ENCODE measurements at regions not wholly inside any gene's neighbourhood (a gene's known extent, or its start where the extent isn't known, plus 50 kb on each side); places are given as distances from the start of the nearest gene placed in this dataset.
"Not testable (repeated sequence)": the region's sequence is repeated elsewhere in the genome, so short reads cannot be mapped to it uniquely, and the experiment has no call there.

GRCh38 chr17:36690190-36690589, 88.8 kb downstream of the MRM1 start:
- H3K4me3 Mint-ChIP-seq (ENCODE audit: low read depth, unreplicated experiment), result no peak overlapping the region
- intact Hi-C loops (cut with micrococcal nuclease; ENCODE audit: unreplicated experiment), result no loop called here
- DNase-seq, result no peak
- no peaks in the 10 kb centered on the region for H3K4me1 Mint-ChIP-seq (ENCODE audit: low read depth, unreplicated experiment)
- H3K27me3 Mint-ChIP-seq (ENCODE audit: unreplicated experiment), result peaks cover 96% of the 10 kb centered on the region
- no TSS peak for BruUV-seq (replicated peaks)
- TF ChIP-seq, protein P1, sequence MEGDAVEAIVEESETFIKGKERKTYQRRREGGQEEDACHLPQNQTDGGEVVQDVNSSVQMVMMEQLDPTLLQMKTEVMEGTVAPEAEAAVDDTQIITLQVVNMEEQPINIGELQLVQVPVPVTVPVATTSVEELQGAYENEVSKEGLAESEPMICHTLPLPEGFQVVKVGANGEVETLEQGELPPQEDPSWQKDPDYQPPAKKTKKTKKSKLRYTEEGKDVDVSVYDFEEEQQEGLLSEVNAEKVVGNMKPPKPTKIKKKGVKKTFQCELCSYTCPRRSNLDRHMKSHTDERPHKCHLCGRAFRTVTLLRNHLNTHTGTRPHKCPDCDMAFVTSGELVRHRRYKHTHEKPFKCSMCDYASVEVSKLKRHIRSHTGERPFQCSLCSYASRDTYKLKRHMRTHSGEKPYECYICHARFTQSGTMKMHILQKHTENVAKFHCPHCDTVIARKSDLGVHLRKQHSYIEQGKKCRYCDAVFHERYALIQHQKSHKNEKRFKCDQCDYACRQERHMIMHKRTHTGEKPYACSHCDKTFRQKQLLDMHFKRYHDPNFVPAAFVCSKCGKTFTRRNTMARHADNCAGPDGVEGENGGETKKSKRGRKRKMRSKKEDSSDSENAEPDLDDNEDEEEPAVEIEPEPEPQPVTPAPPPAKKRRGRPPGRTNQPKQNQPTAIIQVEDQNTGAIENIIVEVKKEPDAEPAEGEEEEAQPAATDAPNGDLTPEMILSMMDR (IDR thresholded peaks at IDR 0.05; ENCODE audit: unreplicated experiment), result no peak
- H3K36me3 Mint-ChIP-seq (ENCODE audit: insufficient read depth, unreplicated experiment), result no peaks in the 10 kb centered on the region
- no peaks in the 10 kb centered on the region for H3K9me3 Mint-ChIP-seq (ENCODE audit: low read depth, unreplicated experiment)
- CTCF ChIA-PET, result interaction anchor here (0.6 kb wide), 1 partner anchor 392 kb away, joined by 5 read pairs; no protein-coding TSS in a partner anchor
- no peak overlapping the region for H3K27ac Mint-ChIP-seq (ENCODE audit: unreplicated experiment)

GRCh38 chr17:36691606-36692005, 90.2 kb downstream of the MRM1 start:
- no peak for DNase-seq
- CTCF ChIA-PET, result interaction anchor here (1.2 kb wide), 1 partner anchor 32 kb away, joined by 3 read pairs; no protein-coding TSS in a partner anchor
- no TSS peak for BruUV-seq (replicated peaks)
- Mint-ChIP-seq H3K4me3 (ENCODE audit: low read depth, unreplicated experiment) (no peak overlapping the region), H3K4me1 (ENCODE audit: low read depth, unreplicated experiment) (no peaks in the 10 kb centered on the region), H3K27ac (ENCODE audit: unreplicated experiment) (no peak overlapping the region), H3K9me3 (ENCODE audit: low read depth, unreplicated experiment) (no peaks in the 10 kb centered on the region), H3K36me3 (ENCODE audit: insufficient read depth, unreplicated experiment) (no peaks in the 10 kb centered on the region), H3K27me3 (ENCODE audit: unreplicated experiment) (peaks cover 95% of the 10 kb centered on the region)
- intact Hi-C loops (cut with micrococcal nuclease; ENCODE audit: unreplicated experiment), result no loop called here
- TF ChIP-seq, protein P1 (IDR thresholded peaks at IDR 0.05; ENCODE audit: unreplicated experiment), result no peak

- TF ChIP-seq, protein P1 (IDR thresholded peaks at IDR 0.05; ENCODE audit: unreplicated experiment), result no peak
- intact Hi-C loops (cut with micrococcal nuclease; ENCODE audit: unreplicated experiment), result no loop called here
- CTCF ChIA-PET, result interaction anchor here (0.6 kb wide), 1 partner anchor 438 kb away, joined by 4 read pairs; no protein-coding TSS in a partner anchor
- H3K27me3 Mint-ChIP-seq (ENCODE audit: unreplicated experiment), result peaks cover 95% of the 10 kb centered on the region
- H3K4me3 Mint-ChIP-seq (ENCODE audit: low read depth, unreplicated experiment), result no peak overlapping the region
- H3K9me3 Mint-ChIP-seq (ENCODE audit: low read depth, unreplicated experiment), result no peaks in the 10 kb centered on the region
- no peaks in the 10 kb centered on the region for H3K36me3 Mint-ChIP-seq (ENCODE audit: insufficient read depth, unreplicated experiment)
- H3K27ac Mint-ChIP-seq (ENCODE audit: unreplicated experiment), result no peak overlapping the region
- DNase-seq, result no peak
- BruUV-seq (replicated peaks), result no TSS peak
- H3K4me1 Mint-ChIP-seq (ENCODE audit: low read depth, unreplicated experiment), result no peaks in the 10 kb centered on the region
These were observed 93.7 kb downstream of the MRM1 start for GRCh38 chr17:36695082-36695481.

GRCh38 chr17:36695710-36696109, 94.3 kb downstream of the MRM1 start:
- H3K4me1 Mint-ChIP-seq (ENCODE audit: low read depth, unreplicated experiment); BruUV-seq (replicated peaks); H3K4me3 Mint-ChIP-seq (ENCODE audit: low read depth, unreplicated experiment); H3K9me3 Mint-ChIP-seq (ENCODE audit: low read depth, unreplicated experiment); H3K36me3 Mint-ChIP-seq (ENCODE audit: insufficient read depth, unreplicated experiment); DNase-seq; intact Hi-C loops (cut with micrococcal nuclease; ENCODE audit: unreplicated experiment); H3K27ac Mint-ChIP-seq (ENCODE audit: unreplicated experiment): not testable (repeated sequence)
- peaks cover 95% of the 10 kb centered on the region for H3K27me3 Mint-ChIP-seq (ENCODE audit: unreplicated experiment)
- CTCF ChIA-PET, result interaction anchor here (1.0 kb wide), 1 partner anchor 8 kb away, joined by 3 read pairs; no protein-coding TSS in a partner anchor

- CTCF ChIA-PET, result interaction anchor here (0.7 to 1.0 kb wide), 3 partner anchors 9 to 543 kb away, joined by 3 to 5 read pairs (median 3); no protein-coding TSS in a partner anchor
- no TSS peak for BruUV-seq (replicated peaks)
- TF ChIP-seq, protein P1 (IDR thresholded peaks at IDR 0.05; ENCODE audit: unreplicated experiment), result no peak
- Mint-ChIP-seq H3K4me1 (ENCODE audit: low read depth, unreplicated experiment) (no peaks in the 10 kb centered on the region), H3K4me3 (ENCODE audit: low read depth, unreplicated experiment) (no peak overlapping the region), H3K36me3 (ENCODE audit: insufficient read depth, unreplicated experiment) (no peaks in the 10 kb centered on the region), H3K9me3 (ENCODE audit: low read depth, unreplicated experiment) (no peaks in the 10 kb centered on the region), H3K27ac (ENCODE audit: unreplicated experiment) (no peak overlapping the region), H3K27me3 (ENCODE audit: unreplicated experiment) (peaks cover 95% of the 10 kb centered on the region)
- intact Hi-C loops (cut with micrococcal nuclease; ENCODE audit: unreplicated experiment), result no loop called here
- no peak for DNase-seq
These were observed 95.4 kb downstream of the MRM1 start for GRCh38 chr17:36696805-36697204.

Data from Calu3 (cell line).